ENCODE measurements at regions not wholly inside any gene's neighbourhood (a gene's known extent, or its start where the extent isn't known, plus 50 kb on each side); places are given as distances from the start of the nearest gene placed in this dataset.
"Not testable (repeated sequence)": the region's sequence is repeated elsewhere in the genome, so short reads cannot be mapped to it uniquely, and the experiment has no call there.

DNA sequence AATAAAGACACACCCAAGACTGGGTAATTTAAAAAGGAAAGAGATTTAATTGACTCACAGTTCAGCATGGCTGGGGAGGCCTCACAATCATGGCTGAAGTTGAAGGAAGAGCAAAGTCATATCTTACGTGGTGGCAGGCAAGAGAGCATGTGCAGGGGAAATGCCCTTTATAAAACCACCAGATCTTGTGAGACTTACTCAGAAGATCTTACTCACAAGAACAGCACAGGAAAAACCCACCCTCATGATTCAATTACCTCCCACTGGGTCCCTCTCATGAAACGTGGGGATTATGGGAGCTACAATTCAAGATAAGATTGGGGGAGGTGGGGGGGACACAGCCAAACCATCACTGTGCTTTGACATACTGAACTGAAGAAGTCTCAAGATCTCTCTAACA, 800.0 kb downstream of the TENT5A start:
- TF ChIP-seq, protein P1, sequence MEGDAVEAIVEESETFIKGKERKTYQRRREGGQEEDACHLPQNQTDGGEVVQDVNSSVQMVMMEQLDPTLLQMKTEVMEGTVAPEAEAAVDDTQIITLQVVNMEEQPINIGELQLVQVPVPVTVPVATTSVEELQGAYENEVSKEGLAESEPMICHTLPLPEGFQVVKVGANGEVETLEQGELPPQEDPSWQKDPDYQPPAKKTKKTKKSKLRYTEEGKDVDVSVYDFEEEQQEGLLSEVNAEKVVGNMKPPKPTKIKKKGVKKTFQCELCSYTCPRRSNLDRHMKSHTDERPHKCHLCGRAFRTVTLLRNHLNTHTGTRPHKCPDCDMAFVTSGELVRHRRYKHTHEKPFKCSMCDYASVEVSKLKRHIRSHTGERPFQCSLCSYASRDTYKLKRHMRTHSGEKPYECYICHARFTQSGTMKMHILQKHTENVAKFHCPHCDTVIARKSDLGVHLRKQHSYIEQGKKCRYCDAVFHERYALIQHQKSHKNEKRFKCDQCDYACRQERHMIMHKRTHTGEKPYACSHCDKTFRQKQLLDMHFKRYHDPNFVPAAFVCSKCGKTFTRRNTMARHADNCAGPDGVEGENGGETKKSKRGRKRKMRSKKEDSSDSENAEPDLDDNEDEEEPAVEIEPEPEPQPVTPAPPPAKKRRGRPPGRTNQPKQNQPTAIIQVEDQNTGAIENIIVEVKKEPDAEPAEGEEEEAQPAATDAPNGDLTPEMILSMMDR (IDR thresholded peaks at IDR 0.05; ENCODE audit: low read length): not testable (repeated sequence)
- TF ChIP-seq EZH2 (IDR thresholded peaks at IDR 0.05; ENCODE audit: borderline replicate concordance, low read length): not testable (repeated sequence)

All from OCI-LY1 (cell line).